Erythroblast (primary cell): ENCODE measurements at regions not wholly inside any gene's neighbourhood (a gene's known extent, or its start where the extent isn't known, plus 50 kb on each side); places are given as distances from the start of the nearest gene placed in this dataset.
"Not testable (repeated sequence)": the region's sequence is repeated elsewhere in the genome, so short reads cannot be mapped to it uniquely, and the experiment has no call there.

Experiments used
- DNase-seq, 2 experiments: peaks; one replicate each; lab custom pipeline; 2025; lab: John Stamatoyannopoulos, UW
- GATA1 ChIP-seq: IDR thresholded peaks from 2 replicates; pipeline ENCODE4 v1.6.1; 2011; ENCODE audit warnings: low read depth, mild to moderate bottlenecking, control low read depth, low read length, moderate library complexity
- POLR2A ChIP-seq: IDR thresholded peaks from 2 replicates; pipeline ENCODE4 v1.6.1; 2011; ENCODE audit warnings: mild to moderate bottlenecking, low read length

DNA sequence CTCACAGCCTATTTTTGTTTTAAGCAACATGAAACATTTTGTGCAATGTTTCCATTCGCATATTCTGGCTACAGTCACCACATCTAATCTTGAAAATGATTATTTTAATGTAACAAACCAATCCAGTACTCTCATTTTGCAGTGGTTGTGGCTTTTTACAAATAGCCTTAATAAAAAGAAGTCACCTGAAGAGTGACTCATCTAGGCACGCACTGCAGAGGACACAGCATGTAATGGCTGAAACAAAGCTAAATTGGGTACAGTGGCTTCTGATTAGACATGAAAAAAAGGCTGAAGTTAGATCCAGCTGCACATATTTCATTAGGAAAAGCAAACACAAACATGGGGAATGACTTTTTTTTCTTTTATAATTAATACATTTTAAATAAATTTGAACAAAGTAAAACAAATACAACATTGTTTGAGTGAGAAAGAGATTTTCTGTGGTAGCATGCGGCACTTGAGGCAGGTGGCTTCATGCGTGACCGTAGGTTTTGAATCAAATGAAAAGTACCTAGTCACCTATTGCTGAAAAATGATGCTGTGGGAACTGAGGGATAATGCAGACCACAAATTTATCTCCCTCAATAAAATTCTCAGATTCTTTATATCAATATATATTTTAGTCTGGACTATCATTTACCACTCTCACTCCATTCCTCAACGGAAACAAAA lies 240.8 kb upstream of the DDX53 start:
- no peak for DNase-seq
- TF ChIP-seq GATA1 (no peak), POLR2A (no peak)

DNA sequence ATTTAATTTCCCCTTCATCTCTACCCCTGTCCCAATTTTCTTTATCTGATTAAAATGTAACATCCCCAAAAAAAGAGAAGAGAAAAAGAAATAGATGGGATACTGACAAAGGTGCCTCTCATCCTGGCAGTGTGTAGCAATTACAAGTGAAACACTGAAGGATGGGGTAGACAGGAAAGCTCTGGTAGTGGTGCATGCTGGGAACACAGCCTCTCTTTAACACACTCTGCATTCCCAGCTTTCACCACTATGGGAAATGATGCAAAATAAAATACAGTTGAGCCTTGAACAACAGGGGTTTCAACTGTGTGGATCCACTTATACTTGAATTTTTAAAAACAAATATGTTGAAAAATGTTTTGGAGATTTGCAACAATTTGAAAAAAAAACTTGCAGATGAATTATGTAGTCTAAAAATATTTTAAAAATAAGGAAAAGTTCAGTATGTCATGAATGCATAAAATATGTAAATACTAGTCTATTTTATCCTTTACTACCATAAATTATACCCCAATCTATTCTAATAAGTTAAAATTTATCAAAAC lies 239.2 kb upstream of the DDX53 start:
- TF ChIP-seq POLR2A (no peak), GATA1 (no peak)
- DNase-seq = no peak

DNA sequence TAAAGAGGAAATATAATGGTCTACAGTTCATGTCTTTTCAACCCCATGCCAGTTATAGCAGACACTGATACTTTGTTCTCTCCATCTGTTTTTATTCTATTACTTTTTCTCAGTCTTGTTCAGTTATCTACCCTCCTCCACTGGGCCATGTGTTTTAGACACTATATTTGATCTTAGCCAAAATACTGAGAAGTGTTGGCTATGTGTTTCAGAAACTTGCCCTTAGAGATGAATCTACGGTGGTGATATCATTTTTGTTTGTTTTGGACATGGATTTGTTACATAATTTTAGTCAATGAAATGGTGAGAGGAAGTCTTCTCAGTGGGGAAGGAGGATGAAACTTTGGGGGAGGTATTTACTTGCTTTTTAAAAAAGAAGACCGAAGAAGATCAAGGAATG lies 211.5 kb upstream of the DDX53 start:
- DNase-seq = no peak
- TF ChIP-seq POLR2A (no peak), GATA1 (no peak)

DNA sequence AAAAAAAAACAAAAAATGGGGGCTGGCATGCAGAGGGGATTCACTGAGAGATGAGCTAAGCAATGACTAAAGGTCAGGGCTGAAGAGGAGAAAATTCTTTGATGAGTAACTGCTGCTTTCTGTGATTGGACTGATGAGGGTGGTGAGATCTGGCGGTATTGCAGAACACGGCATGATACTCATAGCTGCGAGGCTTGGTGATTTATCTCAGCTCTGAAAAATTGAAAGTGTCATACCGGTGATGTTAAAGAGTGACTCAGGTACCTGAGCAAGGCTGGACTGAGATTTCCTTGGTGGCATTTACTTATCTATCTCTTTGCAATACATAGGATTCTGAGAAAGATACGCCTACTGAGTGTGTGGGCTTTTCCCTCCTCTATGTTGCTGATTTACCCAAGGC lies 204.1 kb upstream of the DDX53 start:
- no peak for TF ChIP-seq GATA1
- no peak for TF ChIP-seq POLR2A
- no peak for DNase-seq

DNA sequence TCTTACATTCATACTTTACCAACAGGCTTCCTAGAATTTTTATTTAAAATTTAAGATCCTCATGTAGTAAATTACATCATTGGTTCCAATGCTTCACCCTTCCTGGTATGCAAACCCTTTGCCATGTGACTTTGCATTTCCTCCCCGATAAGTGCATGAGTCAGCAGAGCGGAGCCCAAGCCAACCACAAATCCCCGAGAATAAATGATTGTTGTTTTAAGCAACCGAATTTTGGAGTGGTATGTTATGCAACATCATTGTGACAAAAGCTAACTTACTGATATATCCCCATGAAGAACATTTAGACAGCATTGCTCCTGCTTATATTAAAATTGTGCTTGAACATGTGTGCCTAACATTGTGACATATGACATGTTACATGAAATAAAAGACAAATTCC lies 199.4 kb upstream of the DDX53 start:
- DNase-seq = peak; percentile 1 to 28
- no peak for TF ChIP-seq POLR2A
- TF ChIP-seq GATA1 = no peak

DNA sequence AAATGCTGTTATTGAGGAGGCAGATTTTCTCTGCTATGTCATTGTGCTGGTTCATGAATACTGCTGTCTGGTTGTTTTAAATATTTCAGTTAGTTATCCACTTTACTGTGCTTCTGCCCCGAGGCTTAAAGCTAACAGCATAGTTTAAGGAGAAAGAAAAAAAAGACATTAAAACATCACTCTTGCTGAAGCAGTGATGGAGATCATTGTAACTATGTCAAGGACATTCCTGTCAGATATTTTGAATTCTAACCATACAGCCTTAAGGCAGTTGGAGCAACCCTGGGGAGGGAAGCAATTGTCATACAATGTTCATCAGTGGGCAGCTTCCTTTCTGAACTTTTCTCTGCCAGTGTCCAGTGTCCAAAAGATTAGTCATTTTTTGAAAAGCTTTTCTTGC lies 199.0 kb upstream of the DDX53 start:
- TF ChIP-seq POLR2A = no peak
- no peak for TF ChIP-seq GATA1
- no peak for DNase-seq

DNA sequence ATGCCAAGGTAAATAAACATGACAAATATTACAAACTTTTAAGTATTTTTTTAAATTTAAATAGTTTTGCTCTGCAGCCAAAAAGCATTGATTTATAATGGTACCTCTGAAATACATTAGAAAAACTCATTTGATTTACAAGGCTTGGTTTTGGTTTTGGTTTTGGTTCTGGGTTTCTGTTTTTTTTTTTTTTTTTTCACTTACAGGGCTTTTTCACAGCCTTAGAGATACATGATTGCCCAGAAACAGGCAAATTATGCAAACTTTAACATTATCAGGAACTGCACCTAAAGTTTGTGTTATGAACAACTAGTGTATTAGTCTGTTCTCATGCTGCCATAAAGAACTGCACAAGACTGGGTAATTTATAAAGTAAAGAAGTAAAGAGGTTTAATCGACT lies 196.4 kb upstream of the DDX53 start:
- no peak for TF ChIP-seq POLR2A
- no peak for TF ChIP-seq GATA1
- DNase-seq = no peak

DNA sequence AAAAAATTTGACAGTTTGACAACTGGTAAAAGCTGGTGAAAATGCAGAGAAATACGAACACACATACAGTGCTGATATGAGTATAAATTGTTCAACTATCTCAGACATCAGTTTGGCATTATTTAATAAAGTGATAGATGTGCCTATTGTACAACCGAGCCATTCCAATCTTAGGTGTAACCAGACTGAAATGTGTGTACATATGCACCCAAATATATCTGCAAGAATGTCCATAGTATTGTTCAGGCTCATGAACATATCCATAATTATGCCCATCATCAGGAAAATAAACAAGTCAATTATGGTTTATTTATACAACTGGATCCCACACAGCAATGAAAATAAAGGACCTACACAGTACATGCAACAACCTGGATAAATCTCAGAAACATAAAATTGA lies 188.9 kb upstream of the DDX53 start:
- no peak for TF ChIP-seq GATA1
- TF ChIP-seq POLR2A = no peak
- no peak for DNase-seq

DNA sequence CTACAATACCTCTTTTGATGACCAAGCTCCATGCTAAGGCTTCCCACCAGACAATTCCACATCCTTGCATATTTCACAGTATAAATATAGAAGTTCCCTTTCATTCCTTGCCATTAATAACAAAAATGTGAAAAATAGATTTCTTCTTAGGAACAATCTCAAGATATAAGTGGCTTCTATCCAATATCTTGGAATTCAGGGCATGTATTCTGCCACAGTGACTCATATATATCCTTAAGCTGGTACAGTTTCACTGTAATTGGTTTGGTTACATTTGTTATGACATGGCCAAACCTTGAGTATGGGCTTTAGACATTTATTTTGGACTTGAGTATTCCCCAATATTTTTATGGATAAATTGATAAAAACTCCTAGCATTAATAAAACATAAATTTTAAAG lies 181.7 kb upstream of the DDX53 start:
- TF ChIP-seq POLR2A = no peak
- no peak for DNase-seq

DNA sequence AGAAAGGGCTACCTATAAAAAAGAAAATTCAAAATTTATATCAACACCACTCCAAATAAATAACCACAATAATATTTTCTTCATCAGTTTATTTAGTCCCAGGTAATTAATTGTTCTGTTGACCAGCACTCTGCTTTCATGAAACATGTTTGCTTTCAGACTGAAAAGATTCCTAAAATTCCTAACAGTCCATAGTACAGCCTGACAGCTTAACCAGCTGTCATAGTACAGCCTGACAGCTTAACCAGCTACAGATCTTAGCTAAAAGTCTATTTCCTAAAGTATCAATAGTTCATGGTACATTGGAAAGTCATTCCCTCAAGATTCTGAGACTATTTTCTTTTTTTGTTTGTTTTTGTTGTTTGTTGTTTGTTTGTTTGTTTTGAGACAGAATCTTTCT lies 144.1 kb upstream of the DDX53 start:
- no peak for TF ChIP-seq POLR2A
- TF ChIP-seq GATA1 = no peak
- DNase-seq = no peak

DNA sequence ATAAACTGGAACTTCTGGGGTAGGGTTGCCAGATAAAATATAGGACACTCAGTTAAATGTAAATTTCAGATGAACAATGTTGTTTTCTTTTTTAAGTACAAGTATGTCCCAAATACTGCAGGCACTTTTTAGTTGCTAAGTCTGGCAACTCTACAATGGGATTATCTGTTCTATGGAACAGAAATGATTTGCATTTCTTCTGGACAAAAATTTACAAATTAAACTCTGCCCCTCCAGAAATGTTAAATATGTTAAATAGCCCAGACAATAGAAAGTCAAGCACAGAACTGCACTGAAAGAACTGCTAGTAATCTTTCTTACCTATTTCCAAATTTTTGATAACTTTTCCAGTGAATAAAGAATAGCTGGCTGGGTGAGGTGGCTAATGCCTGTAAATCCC lies 140.1 kb upstream of the DDX53 start:
- DNase-seq = no peak
- TF ChIP-seq POLR2A = no peak
- TF ChIP-seq GATA1 = no peak

DNA sequence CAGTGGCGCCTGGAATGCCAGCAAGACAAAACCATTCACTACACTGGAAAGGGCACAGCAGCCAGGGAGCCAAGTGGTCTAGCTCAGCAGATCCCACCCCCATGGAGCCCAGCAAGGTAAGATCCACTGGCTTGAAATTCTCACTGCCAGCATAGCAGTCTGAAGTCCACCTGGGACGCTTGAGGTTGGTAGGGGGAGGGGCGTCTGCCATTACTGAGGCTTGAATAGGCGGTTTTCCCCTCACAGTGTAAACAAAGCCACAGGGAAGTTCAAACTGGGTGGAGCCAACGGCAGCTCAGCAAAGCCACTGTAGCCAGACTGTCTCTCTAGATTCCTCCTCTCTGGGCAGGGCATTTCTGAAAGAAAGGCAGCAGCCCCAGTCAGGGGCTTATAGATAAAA lies 133.0 kb upstream of the DDX53 start:
- not testable (repeated sequence) for DNase-seq

DNA sequence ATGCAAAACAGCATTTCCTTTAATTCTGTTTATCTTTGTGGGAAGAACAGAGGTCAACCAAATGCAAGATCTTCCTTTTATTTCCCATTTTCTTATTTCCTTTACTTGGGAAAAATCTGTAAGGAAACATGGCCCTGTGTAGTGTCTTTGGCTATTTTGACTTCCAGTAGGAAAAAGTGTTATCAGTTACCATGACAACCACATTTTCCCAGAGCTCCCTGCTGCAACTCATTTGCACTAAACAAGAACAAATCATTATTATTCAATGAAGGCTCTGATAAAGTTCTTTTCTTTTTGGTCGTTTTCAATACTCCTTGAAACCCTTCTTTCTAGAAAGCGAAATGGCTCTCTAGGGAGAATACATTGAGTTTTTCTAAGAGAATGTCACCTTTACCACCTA lies 117.2 kb upstream of the DDX53 start:
- no peak for TF ChIP-seq GATA1
- TF ChIP-seq POLR2A = no peak
- DNase-seq = no peak

DNA sequence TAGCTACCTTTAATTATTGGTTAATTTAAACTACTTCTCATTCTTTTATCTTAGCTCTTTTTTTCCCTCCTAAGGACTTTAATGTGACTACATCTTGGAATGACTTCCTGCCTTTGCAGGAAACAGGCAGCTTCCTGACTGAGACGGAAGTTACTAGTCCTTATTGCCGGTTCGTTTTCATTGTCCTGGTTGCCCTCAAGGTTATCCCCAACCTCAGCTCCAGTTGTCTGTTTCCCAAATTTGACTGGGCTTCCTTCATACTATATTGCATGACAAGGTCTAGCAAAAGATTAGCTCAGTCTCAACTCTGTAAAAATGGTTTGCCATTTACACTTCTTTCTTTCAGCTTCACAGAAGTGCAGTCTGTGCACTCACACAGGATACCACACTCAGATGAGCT lies 109.9 kb upstream of the DDX53 start:
- no peak for TF ChIP-seq GATA1
- no peak for TF ChIP-seq POLR2A
- DNase-seq = no peak

DNA sequence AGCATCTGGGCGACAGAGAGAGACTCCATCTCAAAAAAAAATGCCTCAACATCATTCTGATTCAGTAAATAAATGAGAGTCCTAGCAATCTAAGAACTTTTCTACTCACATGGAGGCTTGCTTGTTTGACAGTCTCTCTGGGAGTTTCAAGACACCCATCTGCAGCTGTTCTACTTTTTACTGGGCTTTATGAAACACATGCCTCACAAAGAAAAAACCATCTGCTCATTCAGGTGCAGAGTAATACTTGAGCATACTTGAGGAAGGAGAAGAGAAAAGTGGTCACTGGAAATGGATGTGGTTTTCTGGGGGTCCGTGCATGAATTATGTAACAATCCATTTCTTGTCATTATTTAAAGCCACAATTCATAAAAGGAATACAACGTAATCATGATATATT lies 87.1 kb upstream of the DDX53 start:
- DNase-seq = no peak
- no peak for TF ChIP-seq GATA1
